HepG2 (cell line): ENCODE measurements at regions not wholly inside any gene's neighbourhood (a gene's known extent, or its start where the extent isn't known, plus 50 kb on each side); places are given as distances from the start of the nearest gene placed in this dataset.

Source experiments
- ATAC-seq: fragments of 200-7000 bp; cut with Tn5 transposase; 3 replicates; pipeline ENCODE4 v1.9.1; 2020; ENCODE audit warnings: mild to moderate bottlenecking, moderate library complexity
- BruUV-seq: library from RNA; stranded (reverse); fragments of 400-500 nt; replicated peaks from 2 replicates; lab custom pipeline; 2021; lab: Mats Ljungman, UMichigan
- CTCF ChIA-PET: fragments of 300-600 bp; formaldehyde crosslinking; extraction: SDS; loops from one replicate; lab custom pipeline; 2021; ENCODE audit warnings: low total read pairs, inconsistent platforms, low intra/inter-chr PET ratio; lab: Yijun Ruan, JAX
- POLR2A ChIA-PET: fragments of 350-600 bp; sonication (Branson Sonifier 250); formaldehyde crosslinking; loops from one replicate; lab custom pipeline; 2020; ENCODE audit warnings: antibody characterized with exemption, inconsistent platforms; lab: Yijun Ruan, JAX
- DNase-seq: peaks from one replicate; pipeline ENCODE4 v3.0.0-alpha.2; 2015; ENCODE audit warnings: low spot score
- FAIRE-seq: peaks from 3 replicates; lab custom pipeline; 2011; peaks lifted over from hg19 to GRCh38; lab: Jason Lieb, UNC
- H2AFZ ChIP-seq: one replicate; pipeline ENCODE4 v1.6.1; 2011; ENCODE audit warnings: low read length, inconsistent platforms
- H3K27ac ChIP-seq: fragments of 300-600 bp; 3 replicates; pipeline ENCODE4 v1.8.0; 2011; ENCODE audit warnings: mixed run types, mild to moderate bottlenecking, mixed read lengths, low read length, inconsistent platforms; ENCODE audit not compliant: insufficient read depth; ENCODE audit errors: extremely low read length
- H3K27me3 ChIP-seq, 2 experiments: fragments of 200-600 bp in 1 of 2; 2 replicates in 1 of 2; 3 replicates in 1 of 2; pipeline versions ENCODE4 v1.6.0 to v1.8.0; 2011; ENCODE audit warnings: low read length in 2 of 2, mild to moderate bottlenecking in 2 of 2, moderate library complexity in 2 of 2, inconsistent platforms in 1 of 2; ENCODE audit not compliant: insufficient read depth in 2 of 2, control insufficient read depth in 1 of 2
- H3K36me3 ChIP-seq, 2 experiments: fragments of 200-600 bp in 1 of 2; replicated peaks in 1 of 2; 2 replicates in 1 of 2; 3 replicates in 1 of 2; pipeline versions ENCODE4 v1.5.1 to v1.8.0; 2011; ENCODE audit warnings: low read length in 2 of 2, inconsistent platforms in 1 of 2; ENCODE audit not compliant: insufficient read depth in 2 of 2, control insufficient read depth in 1 of 2
- H3K4me1 ChIP-seq: 2 replicates; pipeline ENCODE4 v1.5.1; 2012; ENCODE audit warnings: low read length, inconsistent platforms; ENCODE audit not compliant: insufficient read depth
- H3K4me2 ChIP-seq: 2 replicates; pipeline ENCODE4 v1.6.0; 2011; ENCODE audit warnings: low read depth, low read length, inconsistent platforms
- H3K4me3 ChIP-seq, 3 experiments: fragments of 200-600 bp in 1 of 3; sonication (generic), shearing (Covaris generic) in 1 of 3; replicated peaks in 1 of 3; 2 replicates each; pipeline ENCODE4 v1.5.1; 2011 to 2016; ENCODE audit warnings: low read length in 3 of 3, inconsistent platforms in 2 of 3, low read depth in 2 of 3, mild to moderate bottlenecking in 2 of 3, control low read depth in 1 of 3, mixed read lengths in 1 of 3; ENCODE audit not compliant: insufficient read depth in 1 of 3
- H3K79me2 ChIP-seq: one replicate; pipeline ENCODE4 v1.6.1; 2011; ENCODE audit warnings: low read length, inconsistent platforms; ENCODE audit not compliant: insufficient read depth
- H3K9ac ChIP-seq: 2 replicates; pipeline ENCODE4 v1.6.0; 2011; ENCODE audit warnings: mild to moderate bottlenecking, low read depth, low read length, inconsistent platforms; ENCODE audit not compliant: insufficient read depth
- H3K9me3 ChIP-seq: 2 replicates; pipeline ENCODE4 v1.5.1; 2012; ENCODE audit warnings: mild to moderate bottlenecking, low read length
- H4K20me1 ChIP-seq: 2 replicates; pipeline ENCODE4 v1.6.0; 2011; ENCODE audit warnings: inconsistent platforms, mild to moderate bottlenecking, low read length, moderate library complexity; ENCODE audit not compliant: insufficient read depth
- DPF2 ChIP-seq: sonication (generic); formaldehyde crosslinking; IDR thresholded peaks from 2 replicates; pipeline ENCODE4 v1.4.0; 2020; ENCODE audit warnings: mild to moderate bottlenecking, low read depth, missing genetic modification reagents, borderline replicate concordance
- FOXO1 ChIP-seq: sonication (generic); formaldehyde crosslinking; IDR thresholded peaks from 2 replicates; pipeline ENCODE4 v1.4.0; 2020; ENCODE audit warnings: missing genetic modification reagents
- HOXD1 ChIP-seq: sonication (generic); formaldehyde crosslinking; IDR thresholded peaks from 2 replicates; pipeline ENCODE4 v1.5.0; 2020; ENCODE audit warnings: missing genetic modification reagents
- JUN ChIP-seq: sonication (generic); formaldehyde crosslinking; IDR thresholded peaks from 2 replicates; pipeline ENCODE4 v1.4.0; 2020; ENCODE audit warnings: mild to moderate bottlenecking, missing genetic modification reagents
- JUNB ChIP-seq: sonication (generic); formaldehyde crosslinking; IDR thresholded peaks from 2 replicates; pipeline ENCODE4 v1.8.0; 2022; ENCODE audit warnings: missing genetic modification reagents, mild to moderate bottlenecking, borderline replicate concordance
- MAF1 ChIP-seq: sonication (generic); formaldehyde crosslinking; IDR thresholded peaks from 2 replicates; pipeline ENCODE4 v1.5.0; 2020; ENCODE audit warnings: missing genetic modification reagents, borderline replicate concordance
- NFYC ChIP-seq: IDR thresholded peaks from 2 replicates; pipeline ENCODE4 v1.6.1; 2016; ENCODE audit warnings: missing genetic modification reagents, missing compliant biosample characterization
- RFXAP ChIP-seq: sonication (generic); formaldehyde crosslinking; IDR thresholded peaks from 2 replicates; pipeline ENCODE4 v1.4.0; 2020; ENCODE audit warnings: missing genetic modification reagents, borderline replicate concordance
- USF2 ChIP-seq, 2 experiments: sonication (generic) in 1 of 2; formaldehyde crosslinking in 1 of 2; IDR thresholded peaks; 2 replicates each; pipeline versions ENCODE4 v1.5.1 to v1.6.1; 2011 to 2020; ENCODE audit warnings: borderline replicate concordance in 1 of 2, low read depth in 1 of 2, low read length in 1 of 2, mild to moderate bottlenecking in 1 of 2, missing genetic modification reagents in 1 of 2, moderate library complexity in 1 of 2
- ZBTB1 ChIP-seq: sonication (generic); formaldehyde crosslinking; IDR thresholded peaks from 2 replicates; pipeline ENCODE4 v1.4.0; 2020; ENCODE audit warnings: missing genetic modification reagents, borderline replicate concordance
- ZNF354B ChIP-seq: sonication (generic); formaldehyde crosslinking; IDR thresholded peaks from 2 replicates; pipeline ENCODE4 v1.8.0; 2022; ENCODE audit warnings: mild to moderate bottlenecking, missing genetic modification reagents
- ZNF501 ChIP-seq: sonication (generic); formaldehyde crosslinking; IDR thresholded peaks from 2 replicates; pipeline ENCODE4 v1.5.1; 2020; ENCODE audit warnings: mild to moderate bottlenecking, moderate library complexity, missing genetic modification reagents
- ZNF800 ChIP-seq: sonication (generic); formaldehyde crosslinking; IDR thresholded peaks from 2 replicates; pipeline ENCODE4 v1.4.0; 2020; ENCODE audit warnings: missing genetic modification reagents
- WGBS: methylation state at CpG from one replicate; pipeline ENCODE4 v1.1.6; 2017; ENCODE audit warnings: low lambda C conversion rate; 5-methylcytosine and 5-hydroxymethylcytosine counted together
- in situ Hi-C: cut with HindIII; loops from 2 replicates; pipeline ENCODE4 v1.10.0; 2017; ENCODE audit warnings: low pct_unique_long_range_greater_than_20kb; ENCODE audit not compliant: extremely low pct_ligation_motif_present
- intact Hi-C: fragments of 100-400 bp; cut with micrococcal nuclease; formaldehyde crosslinking; loops from one replicate; pipeline ENCODE4 v1.10.0; 2022; ENCODE audit not compliant: unreplicated experiment

- Histone ChIP-seq H3K4me1 (no peaks in the 10 kb centered on the region), H3K9me3 (no peaks in the 10 kb centered on the region), H3K4me2 (no peak overlapping the region), H4K20me1 (no peaks in the 10 kb centered on the region)
- in situ Hi-C loops, result no loop called here
- ATAC-seq (no peak), FAIRE-seq (no peak)
- 45% methylated on average over 3 of the region's 3 CpGs for WGBS
- no TSS peak for BruUV-seq
- no peak for TF ChIP-seq HOXD1 (CRISPR knock-in tag)
- TF ChIP-seq, all 625 proteins: peak for 0
- Histone ChIP-seq H3K27me3 (no peaks in the 10 kb centered on the region), H2AFZ (no peak overlapping the region), H3K79me2 (no peaks in the 10 kb centered on the region), H3K27ac (no peak overlapping the region), H3K36me3 (no peaks in the 10 kb centered on the region), H3K4me3 (no peak overlapping the region), H3K9ac (no peak overlapping the region)
- ChIA-PET POLR2A (no interaction called here), CTCF (no interaction called here)
- peak; percentile 13 for DNase-seq
- intact Hi-C loops, result no loop called here
Observed at GRCh38 chr10:52443419-52444388, 129.6 kb downstream of the DKK1 start.

- H3K27ac ChIP-seq, result no peak overlapping the region
- no peak overlapping the region for H3K4me2 ChIP-seq
- 91% methylated on average over 5 of the region's 5 CpGs for WGBS
- POLR2A ChIA-PET, result no interaction called here
- H3K9me3 ChIP-seq, result no peaks in the 10 kb centered on the region
- no peak overlapping the region for H3K9ac ChIP-seq
- CTCF ChIA-PET, result no interaction called here
- H3K4me3 ChIP-seq, result no peak overlapping the region
- no peak for ATAC-seq
- no peaks in the 10 kb centered on the region for H3K79me2 ChIP-seq
- no peaks in the 10 kb centered on the region for H4K20me1 ChIP-seq
- H2AFZ ChIP-seq, result no peak overlapping the region
- FAIRE-seq, result no peak
- no peak for DNase-seq
- in situ Hi-C loops, result no loop called here
- H3K4me1 ChIP-seq, result 0 out of 2 replicates have a peak, but pooled peaks cover 7% of the 10 kb centered on the region
- intact Hi-C loops, result loop anchor here (5.0 kb wide), 1 partner anchor 69 kb away; no protein-coding TSS in a partner anchor
- H3K36me3 ChIP-seq, result no peaks in the 10 kb centered on the region
- no peaks in the 10 kb centered on the region for H3K27me3 ChIP-seq
- BruUV-seq, result no TSS peak
- no peak for TF ChIP-seq ZNF800 (CRISPR knock-in tag)
- TF ChIP-seq NFYC, result no peak
- TF ChIP-seq ZNF501, result no peak
- no peak for TF ChIP-seq MAF1 (CRISPR knock-in tag)
- TF ChIP-seq JUNB (CRISPR knock-in tag), result no peak
- no peak for TF ChIP-seq FOXO1
- no peak for TF ChIP-seq RFXAP
- TF ChIP-seq ZNF354B (CRISPR knock-in tag), result no peak
- no peak for TF ChIP-seq JUN
- TF ChIP-seq DPF2 (CRISPR knock-in tag), result no peak
- no peak for TF ChIP-seq USF2 (IDR thresholded peaks at IDR 0.05; ENCODE audit: low read depth, low read length)
- no peak for TF ChIP-seq USF2 (CRISPR knock-in tag; IDR thresholded peaks at IDR 0.05; ENCODE audit: borderline replicate concordance)
- no peak for TF ChIP-seq ZBTB1
Observed at GRCh38 chr10:52446391-52446790, 132.3 kb downstream of the DKK1 start.
